Caki2 (cell line): ENCODE measurements at regions not wholly inside any gene's neighbourhood (a gene's known extent, or its start where the extent isn't known, plus 50 kb on each side); places are given as distances from the start of the nearest gene placed in this dataset.
A peak's percentile ranks its signal among the peaks of the same experiment; 100 is the strongest.

ENCODE experiments used
- DNase-seq: peaks from one replicate; pipeline ENCODE4 v3.0.0-alpha.2; 2015; ENCODE audit warnings: low read depth
- in situ Hi-C: cut with HindIII; loops from 2 replicates; pipeline ENCODE4 v1.10.0; 2016; ENCODE audit warnings: low sequenced_read_pairs, low pct_unique_long_range_greater_than_20kb, mixed read lengths

- in situ Hi-C loops: no loop called here
- peak; percentile 42 for DNase-seq
Observed at GRCh38 chr5:73321757-73322436, 126.7 kb downstream of the FOXD1 start.

- in situ Hi-C loops: no loop called here
Observed at GRCh38 chr5:73319036-73319435, 129.5 kb downstream of the FOXD1 start.

GRCh38 chr5:73318308-73318719 is 130.3 kb downstream of the FOXD1 start:
- no peak for DNase-seq
- in situ Hi-C loops: no loop called here

More at GRCh38 chr5:73319036-73319435, 129.5 kb downstream of the FOXD1 start:
- DNase-seq: no peak

GRCh38 chr5:73317523-73317922 is 131.1 kb downstream of the FOXD1 start:
- in situ Hi-C loops: no loop called here
- no peak for DNase-seq

GRCh38 chr5:73314395-73315257 is 134.0 kb downstream of the FOXD1 start:
- no peak for DNase-seq
- in situ Hi-C loops: no loop called here

- in situ Hi-C loops: no loop called here
- DNase-seq: no peak
Observed at GRCh38 chr5:73312872-73313510, 135.6 kb downstream of the FOXD1 start.

GRCh38 chr5:73312146-73312871 is 136.3 kb downstream of the FOXD1 start:
- in situ Hi-C loops: no loop called here
- DNase-seq: no peak

- in situ Hi-C loops: no loop called here
- no peak for DNase-seq
Observed at GRCh38 chr5:73311291-73312110, 137.1 kb downstream of the FOXD1 start.

- in situ Hi-C loops: no loop called here
- DNase-seq: peak; percentile 26
Observed at GRCh38 chr5:73307645-73308355, 134.8 kb downstream of the TMEM174 start.

GRCh38 chr5:73306741-73307275 is 133.8 kb downstream of the TMEM174 start:
- in situ Hi-C loops: no loop called here
- no peak for DNase-seq

GRCh38 chr5:73306078-73306719 is 133.2 kb downstream of the TMEM174 start:
- no peak for DNase-seq
- in situ Hi-C loops: no loop called here

- DNase-seq: no peak
- in situ Hi-C loops: no loop called here
Observed at GRCh38 chr5:73305386-73305785, 132.4 kb downstream of the TMEM174 start.

GRCh38 chr5:73304381-73304780 is 131.4 kb downstream of the TMEM174 start:
- in situ Hi-C loops: no loop called here
- peak; percentile 29 for DNase-seq

GRCh38 chr5:73303148-73304079 is 130.4 kb downstream of the TMEM174 start:
- no peak for DNase-seq
- in situ Hi-C loops: no loop called here

- in situ Hi-C loops: no loop called here
- DNase-seq: no peak
Observed at GRCh38 chr5:73302797-73303147, 129.8 kb downstream of the TMEM174 start.
